OCI-LY7 (cell line): ENCODE measurements at regions not wholly inside any gene's neighbourhood (a gene's known extent, or its start where the extent isn't known, plus 50 kb on each side); places are given as distances from the start of the nearest gene placed in this dataset.

ENCODE experiments used
- BruUV-seq: library from RNA; stranded (reverse); fragments of 400-500 nt; replicated peaks from 2 replicates; lab custom pipeline; 2021; lab: Mats Ljungman, UMichigan
- CTCF ChIA-PET: fragments of 300-600 bp; sonication (Branson Sonifier 250); formaldehyde crosslinking; loops from one replicate; lab custom pipeline; 2022; ENCODE audit warnings: antibody characterized with exemption; ENCODE audit not compliant: unreplicated experiment; lab: Charles Lee
- POLR2A ChIA-PET: fragments of 300-600 bp; sonication (Branson Sonifier 250); formaldehyde crosslinking; loops from one replicate; lab custom pipeline; 2022; ENCODE audit warnings: antibody characterized with exemption; lab: Charles Lee
- DNase-seq: peaks from one replicate; pipeline ENCODE4 v3.0.0-alpha.2; 2015; ENCODE audit warnings: low spot score
- H2AFZ ChIP-seq: fragments of 200-600 bp; sonication (generic), shearing (Covaris generic); 2 replicates; pipeline ENCODE4 v1.6.1; 2014; ENCODE audit warnings: mild to moderate bottlenecking, antibody characterized with exemption, low read length, moderate library complexity
- H3K27ac ChIP-seq: fragments of 200-600 bp; sonication (generic); 2 replicates; pipeline ENCODE4 v1.5.1; 2014; ENCODE audit warnings: mixed run types, low read depth, mild to moderate bottlenecking, moderate library complexity, low read length, inconsistent platforms; ENCODE audit not compliant: poor library complexity, severe bottlenecking
- H3K36me3 ChIP-seq: fragments of 200-600 bp; sonication (generic); 2 replicates; pipeline ENCODE4 v1.6.1; 2014; ENCODE audit warnings: mild to moderate bottlenecking, antibody characterized with exemption, low read length, moderate library complexity, mixed read lengths; ENCODE audit not compliant: insufficient read depth
- H3K4me1 ChIP-seq: fragments of 200-600 bp; sonication (generic); 2 replicates; pipeline ENCODE4 v1.5.1; 2014; ENCODE audit warnings: mild to moderate bottlenecking, low read length; ENCODE audit not compliant: insufficient read depth, poor library complexity, severe bottlenecking
- H3K4me2 ChIP-seq: fragments of 200-600 bp; sonication (generic); 2 replicates; pipeline ENCODE4 v1.6.1; 2014; ENCODE audit warnings: mild to moderate bottlenecking, low read length
- H3K4me3 ChIP-seq: fragments of 200-600 bp; sonication (generic); 2 replicates; pipeline ENCODE4 v1.5.1; 2014; ENCODE audit warnings: mild to moderate bottlenecking, low read depth, low read length; ENCODE audit not compliant: poor library complexity, severe bottlenecking
- H3K79me2 ChIP-seq: fragments of 200-600 bp; sonication (generic); 2 replicates; pipeline ENCODE4 v1.6.1; 2016; ENCODE audit warnings: low read depth, mild to moderate bottlenecking, low read length, moderate library complexity, mixed read lengths; ENCODE audit not compliant: insufficient read depth
- H3K9me2 ChIP-seq: fragments of 200-600 bp; sonication (generic); 2 replicates; pipeline ENCODE4 v1.6.1; 2016; ENCODE audit warnings: mild to moderate bottlenecking, low read length, mixed read lengths; ENCODE audit not compliant: insufficient read depth
- H3K9me3 ChIP-seq: fragments of 200-600 bp; sonication (generic); 2 replicates; pipeline ENCODE4 v1.6.1; 2014; ENCODE audit warnings: mild to moderate bottlenecking, mixed run types, low read length, mixed read lengths
- H4K20me1 ChIP-seq: fragments of 200-600 bp; sonication (generic); 2 replicates; pipeline ENCODE4 v1.6.1; 2014; ENCODE audit warnings: mild to moderate bottlenecking, antibody characterized with exemption, low read length, moderate library complexity, mixed read lengths; ENCODE audit not compliant: insufficient read depth
- EZH2phosphoT487 ChIP-seq: fragments of 200-600 bp; sonication (generic); IDR thresholded peaks from 2 replicates; pipeline ENCODE4 v1.6.1; 2018; ENCODE audit warnings: low read depth, borderline replicate concordance, mild to moderate bottlenecking, mixed run types, antibody characterized with exemption, low read length, moderate library complexity, mixed read lengths
- intact Hi-C: fragments of 100-400 bp; cut with micrococcal nuclease; formaldehyde crosslinking; loops from one replicate; pipeline ENCODE4 v1.10.0; 2022; ENCODE audit not compliant: unreplicated experiment
- TF ChIP-seq, protein P1 (sequence below): fragments of 200-600 bp; sonication (generic); conservative IDR thresholded peaks from 2 replicates; pipeline ENCODE4 v1.5.1; 2014; ENCODE audit warnings: mild to moderate bottlenecking, antibody characterized with exemption, low read length, moderate library complexity, mixed read lengths

GRCh38 chr1:229815076-229815475 is 189.0 kb downstream of the URB2 start:
- no TSS peak for BruUV-seq
- Histone ChIP-seq H3K4me1 (no peaks in the 10 kb centered on the region), H3K79me2 (no peaks in the 10 kb centered on the region), H3K9me3 (peaks cover 11% of the 10 kb centered on the region; the same call in 1 of the 2 replicates), H4K20me1 (no peaks in the 10 kb centered on the region), H3K9me2 (no peaks in the 10 kb centered on the region), H3K4me3 (no peak overlapping the region), H3K4me2 (no peak overlapping the region), H3K27ac (no peak overlapping the region), H2AFZ (no peak overlapping the region), H3K36me3 (no peaks in the 10 kb centered on the region)
- ChIA-PET CTCF (no interaction called here), POLR2A (interaction anchor here (0.5 kb wide), 1 partner anchor 312 kb away, joined by 6 read pairs; no protein-coding TSS in a partner anchor)
- intact Hi-C loops = no loop called here
- TF ChIP-seq, protein P1, sequence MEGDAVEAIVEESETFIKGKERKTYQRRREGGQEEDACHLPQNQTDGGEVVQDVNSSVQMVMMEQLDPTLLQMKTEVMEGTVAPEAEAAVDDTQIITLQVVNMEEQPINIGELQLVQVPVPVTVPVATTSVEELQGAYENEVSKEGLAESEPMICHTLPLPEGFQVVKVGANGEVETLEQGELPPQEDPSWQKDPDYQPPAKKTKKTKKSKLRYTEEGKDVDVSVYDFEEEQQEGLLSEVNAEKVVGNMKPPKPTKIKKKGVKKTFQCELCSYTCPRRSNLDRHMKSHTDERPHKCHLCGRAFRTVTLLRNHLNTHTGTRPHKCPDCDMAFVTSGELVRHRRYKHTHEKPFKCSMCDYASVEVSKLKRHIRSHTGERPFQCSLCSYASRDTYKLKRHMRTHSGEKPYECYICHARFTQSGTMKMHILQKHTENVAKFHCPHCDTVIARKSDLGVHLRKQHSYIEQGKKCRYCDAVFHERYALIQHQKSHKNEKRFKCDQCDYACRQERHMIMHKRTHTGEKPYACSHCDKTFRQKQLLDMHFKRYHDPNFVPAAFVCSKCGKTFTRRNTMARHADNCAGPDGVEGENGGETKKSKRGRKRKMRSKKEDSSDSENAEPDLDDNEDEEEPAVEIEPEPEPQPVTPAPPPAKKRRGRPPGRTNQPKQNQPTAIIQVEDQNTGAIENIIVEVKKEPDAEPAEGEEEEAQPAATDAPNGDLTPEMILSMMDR = no peak
- no peak for TF ChIP-seq EZH2phosphoT487
- no peak for DNase-seq

DNA sequence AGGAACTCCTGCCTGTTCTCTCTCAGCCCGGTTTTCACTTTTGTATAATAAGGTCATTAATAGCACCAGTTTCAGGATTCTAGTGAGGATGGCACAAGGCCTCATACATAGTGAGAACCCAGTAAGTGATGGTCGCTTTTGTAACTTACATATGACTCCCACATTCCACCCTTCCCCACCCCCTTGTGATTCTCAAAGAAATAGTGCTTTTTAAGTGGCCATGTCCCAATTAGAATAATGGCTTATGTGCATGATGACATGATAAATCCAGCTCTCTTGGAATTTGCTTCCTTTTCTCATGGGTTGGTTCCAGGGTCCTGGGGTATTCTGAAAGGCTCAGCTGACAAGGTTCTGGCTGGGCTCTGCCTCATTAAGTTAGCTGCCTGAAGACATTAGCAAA is 189.9 kb downstream of the URB2 start:
- Histone ChIP-seq H3K36me3 (no peaks in the 10 kb centered on the region), H3K4me3 (no peak overlapping the region), H4K20me1 (no peaks in the 10 kb centered on the region), H3K4me1 (no peaks in the 10 kb centered on the region), H3K4me2 (no peak overlapping the region), H3K79me2 (no peaks in the 10 kb centered on the region), H2AFZ (no peak overlapping the region), H3K9me3 (peaks cover 2% of the 10 kb centered on the region; the same call in 1 of the 2 replicates), H3K9me2 (no peaks in the 10 kb centered on the region), H3K27ac (no peak overlapping the region)
- no peak for DNase-seq
- ChIA-PET CTCF (no interaction called here), POLR2A (interaction anchor here (0.6 kb wide), 1 partner anchor 706 kb away, joined by 3 read pairs; no protein-coding TSS in a partner anchor)
- BruUV-seq = no TSS peak
- intact Hi-C loops = no loop called here
- TF ChIP-seq, protein P1 = no peak
- no peak for TF ChIP-seq EZH2phosphoT487

- Histone ChIP-seq H2AFZ (no peak overlapping the region), H3K9me2 (no peaks in the 10 kb centered on the region), H3K4me3 (no peak overlapping the region), H4K20me1 (no peaks in the 10 kb centered on the region), H3K36me3 (no peaks in the 10 kb centered on the region), H3K4me1 (no peaks in the 10 kb centered on the region), H3K27ac (no peak overlapping the region), H3K4me2 (no peak overlapping the region), H3K79me2 (no peaks in the 10 kb centered on the region), H3K9me3 (no peaks in the 10 kb centered on the region)
- CTCF ChIA-PET = no interaction called here
- no peak for DNase-seq
- POLR2A ChIA-PET = interaction anchor here (0.7 kb wide), 1 partner anchor 33 kb away, joined by 3 read pairs; no protein-coding TSS in a partner anchor
- BruUV-seq = no TSS peak
- TF ChIP-seq, protein P1 = no peak
- no peak for TF ChIP-seq EZH2phosphoT487
- intact Hi-C loops = no loop called here
Observed at GRCh38 chr1:229817936-229818335, 191.9 kb downstream of the URB2 start.
